ENCODE measurements at regions not wholly inside any gene's neighbourhood (a gene's known extent, or its start where the extent isn't known, plus 50 kb on each side); places are given as distances from the start of the nearest gene placed in this dataset.
"Not testable (repeated sequence)": the region's sequence is repeated elsewhere in the genome, so short reads cannot be mapped to it uniquely, and the experiment has no call there.

- no peak for DNase-seq (ENCODE audit: low spot score)
Observed at GRCh38 chr15:26024241-26024640, 161.1 kb upstream of the ATP10A start.

- no peak for DNase-seq (ENCODE audit: low spot score)
Observed at GRCh38 chr15:26023691-26024090, 160.6 kb upstream of the ATP10A start.

DNA sequence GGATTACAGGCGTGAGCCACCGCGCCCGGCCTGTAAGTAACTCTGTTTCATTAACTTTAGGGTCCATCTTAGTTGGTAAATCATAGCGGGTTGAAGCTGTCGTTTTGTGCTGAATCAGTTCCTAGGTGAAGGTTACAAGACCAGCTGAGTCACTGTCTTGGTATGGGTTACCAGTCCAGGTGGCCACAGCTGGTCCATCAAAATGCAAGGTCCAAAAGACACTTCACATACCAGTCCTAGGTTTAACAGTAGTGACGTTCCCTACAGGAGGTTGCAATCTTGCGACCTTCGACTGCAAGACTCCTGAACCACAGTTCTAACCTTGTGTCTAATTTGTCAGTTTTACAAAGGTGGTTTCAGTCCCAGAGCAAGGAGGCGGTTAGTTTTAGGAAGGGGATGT lies 160.1 kb upstream of the ATP10A start:
- no peak for DNase-seq (ENCODE audit: low spot score)

- no peak for DNase-seq (ENCODE audit: low spot score)
Observed at GRCh38 chr15:26020871-26021270, 157.7 kb upstream of the ATP10A start.

DNA sequence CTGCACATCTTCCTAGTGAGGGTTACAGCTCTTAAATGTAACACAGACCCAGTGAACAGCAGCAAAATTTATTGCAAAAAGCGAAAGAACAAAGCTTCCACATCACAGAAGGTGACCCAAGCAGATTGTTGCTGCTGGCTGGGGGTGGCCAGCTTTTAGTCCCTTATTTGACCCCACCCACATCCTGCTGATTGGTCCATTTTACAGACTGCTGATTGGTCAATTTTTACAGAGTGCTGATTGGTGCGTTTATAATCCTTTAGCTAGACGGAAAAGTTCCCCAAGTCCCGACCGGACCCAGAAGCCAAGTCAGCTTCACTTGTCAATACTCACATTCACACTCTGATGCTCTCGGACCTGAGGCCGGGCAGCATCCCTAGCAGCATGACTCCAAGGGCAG lies 154.5 kb upstream of the ATP10A start:
- DNase-seq (ENCODE audit: low spot score), result no peak

DNA sequence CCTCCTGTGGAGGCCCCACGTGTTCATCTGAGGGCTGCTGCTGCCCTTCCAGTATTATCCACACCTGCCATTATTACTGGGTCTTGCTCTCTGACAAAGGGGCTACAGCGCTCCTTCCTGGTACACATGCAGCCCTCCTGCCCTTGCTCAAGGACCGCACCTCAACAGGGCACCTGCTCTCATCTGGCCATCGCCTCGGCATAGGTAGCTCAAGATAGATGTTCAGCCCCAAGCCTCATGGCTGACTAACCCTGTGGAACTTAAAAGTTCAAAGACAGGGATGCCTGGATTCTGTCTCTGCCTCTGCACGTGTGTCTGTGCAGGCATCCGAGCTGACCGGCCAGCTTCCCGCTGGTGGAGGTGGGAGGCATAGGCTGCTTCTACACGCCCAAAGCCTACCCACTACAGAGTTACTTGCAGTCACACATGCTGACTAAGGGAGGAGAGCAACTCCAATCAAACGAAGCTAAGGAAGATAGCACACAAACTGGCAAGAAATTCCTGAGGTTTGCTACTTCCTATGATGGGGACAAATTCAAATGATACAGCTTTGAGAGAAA lies 152.5 kb upstream of the ATP10A start:
- DNase-seq (ENCODE audit: low spot score), result no peak

DNA sequence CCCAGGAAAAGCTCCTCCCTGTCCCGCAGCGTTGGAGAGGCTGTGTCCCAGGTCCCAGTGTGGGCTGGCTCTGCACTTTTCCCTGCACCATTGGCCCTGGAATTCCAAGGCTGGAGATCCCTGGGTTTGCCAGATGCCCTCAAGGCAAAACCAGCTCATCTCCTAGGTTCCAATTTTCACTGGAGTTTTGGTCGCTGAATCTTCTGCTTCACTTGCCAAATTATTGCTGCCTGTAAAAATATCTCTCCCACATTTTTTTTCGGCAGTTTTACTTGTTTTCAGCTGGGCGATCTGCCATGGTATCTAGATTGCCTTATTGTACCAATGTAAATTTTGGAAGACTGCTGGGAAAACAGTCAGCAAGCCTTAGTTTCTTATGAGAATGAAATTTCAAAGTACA lies 150.9 kb upstream of the ATP10A start:
- no peak for DNase-seq (ENCODE audit: low spot score)

DNA sequence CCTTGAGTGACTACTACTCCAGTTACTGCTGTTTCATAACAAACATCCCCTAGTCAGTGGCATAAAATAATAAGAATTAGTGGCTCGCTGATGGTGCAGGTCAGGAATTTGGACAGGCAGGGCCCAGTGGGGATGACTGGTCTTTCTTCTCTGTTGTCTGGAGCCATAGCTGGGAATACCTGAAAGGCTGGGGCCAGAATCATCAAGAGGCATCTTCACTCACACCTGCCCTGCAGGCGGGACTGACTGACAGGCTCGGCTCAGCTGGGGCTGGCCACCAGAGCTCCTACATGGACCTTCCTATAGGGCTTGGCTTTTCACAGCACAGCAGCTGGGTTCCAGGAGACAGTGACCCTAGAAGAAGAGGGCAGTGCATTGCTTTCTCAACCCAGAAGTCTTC lies 148.8 kb upstream of the ATP10A start:
- no peak for DNase-seq (ENCODE audit: low spot score)

- no peak for DNase-seq (ENCODE audit: low spot score)
Observed at GRCh38 chr15:26007151-26007550, 144.0 kb upstream of the ATP10A start.

DNA sequence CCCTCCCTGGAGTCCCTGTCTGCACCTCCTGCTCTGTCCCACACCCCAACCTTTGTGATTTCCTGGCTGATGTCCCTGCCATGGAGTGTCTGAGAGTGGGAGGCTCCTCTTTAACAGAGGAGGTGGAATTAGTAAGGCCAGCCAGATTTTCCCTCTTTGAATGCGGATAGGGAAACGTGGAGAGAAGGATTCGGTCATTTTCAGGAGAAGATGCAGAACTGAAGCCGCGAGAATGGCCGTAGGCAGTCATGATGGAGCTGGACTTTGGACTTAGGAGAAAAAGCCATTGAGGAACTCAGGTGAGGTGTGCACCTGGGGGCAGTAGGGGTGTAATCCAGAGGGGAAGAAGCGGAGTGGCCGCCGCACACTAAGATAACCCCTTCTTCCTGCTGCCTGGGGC lies 138.1 kb upstream of the ATP10A start:
- DNase-seq (ENCODE audit: low spot score), result no peak

- DNase-seq (ENCODE audit: low spot score), result peak; percentile 8
Observed at GRCh38 chr15:25993506-25993905, 130.4 kb upstream of the ATP10A start.

DNA sequence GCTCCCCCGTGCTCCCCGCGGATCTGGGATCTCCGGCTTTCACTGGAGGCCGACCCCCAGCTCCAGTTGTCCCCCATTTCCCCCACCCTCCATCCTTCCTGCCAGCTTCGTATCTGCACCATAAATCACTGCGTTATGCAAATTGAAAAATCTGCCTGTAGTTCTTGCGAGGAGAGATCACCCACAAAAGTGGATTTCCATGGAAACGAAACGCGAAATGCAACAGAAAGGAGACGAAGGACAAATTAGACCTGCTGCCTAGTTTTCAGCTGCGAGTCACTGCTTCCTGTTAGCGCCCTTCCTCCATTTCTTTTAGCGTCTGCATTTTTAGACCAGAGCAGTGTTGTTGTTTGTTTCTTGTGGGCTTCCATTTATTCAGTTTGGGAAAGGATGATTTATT lies 127.1 kb upstream of the ATP10A start:
- DNase-seq (ENCODE audit: low spot score), result no peak

DNA sequence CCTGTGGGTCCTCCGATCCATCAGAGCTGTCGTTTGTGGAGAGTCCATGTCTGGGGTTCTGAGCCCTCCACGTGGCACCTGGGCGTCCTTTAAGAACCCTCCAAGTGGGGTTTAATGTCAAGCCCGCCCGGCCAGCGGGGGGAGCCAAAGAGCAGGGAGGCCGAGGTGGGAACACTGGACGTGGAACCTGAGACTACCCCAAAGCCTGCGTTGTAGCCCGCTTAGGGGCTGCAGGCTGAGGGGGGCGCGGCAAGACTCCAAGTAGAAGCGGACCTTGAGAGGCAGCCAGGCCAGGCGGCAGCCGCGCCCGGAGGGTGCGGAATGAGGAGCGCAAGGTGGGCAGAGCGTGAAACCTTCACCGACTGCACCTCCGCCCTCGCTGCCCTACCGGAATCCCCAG lies 126.2 kb upstream of the ATP10A start:
- DNase-seq (ENCODE audit: low spot score), result no peak

GRCh38 chr15:25988716-25989115 lies 125.6 kb upstream of the ATP10A start:
- DNase-seq (ENCODE audit: low spot score), result not testable (repeated sequence)

- DNase-seq (ENCODE audit: low spot score), result no peak
Observed at GRCh38 chr15:25987638-25988037, 124.5 kb upstream of the ATP10A start.

- no peak for DNase-seq (ENCODE audit: low spot score)
Observed at GRCh38 chr15:25985165-25985564, 122.0 kb upstream of the ATP10A start.

DNA sequence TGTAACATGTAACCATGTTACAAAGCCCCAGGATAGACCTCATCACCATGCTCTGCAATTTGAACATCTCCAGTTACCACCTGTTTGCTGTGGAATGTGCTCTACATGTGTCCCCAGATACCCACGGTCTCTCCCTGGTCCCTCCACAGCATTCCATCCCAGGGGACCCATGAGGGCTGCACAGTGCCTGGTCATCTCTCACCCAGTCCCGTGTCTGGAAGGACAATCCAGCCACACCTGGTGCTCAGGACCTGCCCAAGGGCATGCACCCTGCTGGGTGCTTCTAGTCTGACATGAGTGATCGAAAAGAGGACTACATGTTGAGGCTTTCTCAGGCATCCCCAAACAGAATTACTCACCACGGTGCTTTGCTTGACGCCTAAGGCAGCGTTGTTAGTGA lies 119.6 kb upstream of the ATP10A start:
- DNase-seq (ENCODE audit: low spot score), result no peak

DNA sequence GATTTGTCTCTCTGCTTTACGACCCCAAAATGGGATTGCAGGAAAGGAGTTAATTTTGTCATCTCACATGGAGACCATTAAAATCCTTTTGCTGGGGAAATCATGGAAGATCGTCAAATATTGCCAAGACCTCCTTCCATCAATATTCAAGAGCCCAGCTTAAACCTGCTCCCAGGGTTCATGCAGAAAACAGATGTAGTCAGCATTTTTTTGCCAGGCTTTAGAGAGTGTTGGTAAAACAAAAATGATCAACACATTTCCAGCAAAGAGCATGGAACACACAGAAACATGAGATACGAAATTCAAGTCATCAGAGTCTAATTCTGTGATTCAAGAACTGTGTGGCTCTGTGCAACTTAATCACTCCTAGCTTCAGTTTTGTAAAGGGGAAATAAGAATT lies 118.0 kb upstream of the ATP10A start:
- no peak for DNase-seq (ENCODE audit: low spot score)

GRCh38 chr15:25972141-25972675 lies 109.1 kb upstream of the ATP10A start:
- no peak for DNase-seq (ENCODE audit: low spot score)

DNA sequence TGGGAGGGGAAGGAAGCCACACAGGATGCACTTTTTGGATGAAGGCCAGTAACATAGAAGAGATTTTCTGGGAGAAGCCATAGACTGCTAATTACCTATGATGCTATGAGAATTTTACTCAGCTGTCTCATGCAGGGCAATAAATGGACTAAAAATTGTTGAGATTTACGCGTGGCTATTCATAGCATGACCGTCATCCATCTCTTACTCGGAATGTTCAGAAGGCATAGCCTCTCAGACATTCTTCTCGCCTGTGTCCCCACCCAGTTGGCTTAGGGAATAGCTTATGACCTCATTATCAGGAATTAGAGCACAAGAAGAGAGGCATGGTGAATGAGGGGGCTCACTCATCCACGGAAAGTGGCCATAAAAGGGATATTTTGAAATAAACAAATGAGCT lies 107.9 kb upstream of the ATP10A start:
- DNase-seq (ENCODE audit: low spot score), result no peak

GRCh38 chr15:25969886-25970285 lies 106.8 kb upstream of the ATP10A start:
- no peak for DNase-seq (ENCODE audit: low spot score)

DNA sequence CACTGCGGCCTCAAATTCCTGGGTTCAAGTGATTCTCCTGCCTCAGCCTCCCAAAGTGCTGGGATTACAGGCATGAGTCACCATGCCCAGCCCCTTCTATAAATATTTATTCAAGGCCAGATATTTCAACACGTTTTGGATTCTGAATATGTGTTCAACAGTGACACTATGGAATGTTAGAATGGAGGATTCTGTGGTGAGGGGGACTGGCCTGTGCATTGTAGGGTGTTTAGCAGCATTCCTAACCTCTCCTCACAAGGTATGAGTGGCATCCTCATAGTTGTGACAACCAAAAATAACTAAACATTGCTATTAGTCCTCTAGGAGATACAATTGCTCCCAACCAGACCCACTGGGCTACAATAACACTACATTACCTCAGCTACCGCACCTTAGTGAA lies 104.0 kb upstream of the ATP10A start:
- no peak for DNase-seq (ENCODE audit: low spot score)

DNA sequence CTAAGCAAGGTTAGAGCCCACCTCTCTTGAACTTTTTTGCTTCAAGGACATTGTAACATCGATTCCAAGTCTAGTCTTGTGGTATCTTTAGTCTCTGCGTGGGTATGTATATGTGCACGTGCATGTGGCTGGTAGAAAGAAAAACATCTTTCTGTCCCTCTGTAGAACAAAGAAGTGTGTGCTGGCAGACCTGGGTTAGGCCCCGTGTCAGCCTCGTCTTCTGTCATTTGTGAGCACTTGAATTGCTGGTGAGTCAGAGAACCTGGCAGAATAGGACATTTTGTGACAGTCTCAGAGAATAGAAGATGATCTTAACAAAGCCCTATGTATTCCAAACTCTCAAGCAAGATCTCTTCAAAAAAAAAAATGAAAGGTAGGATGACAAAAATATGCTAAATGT lies 102.2 kb upstream of the ATP10A start:
- no peak for DNase-seq (ENCODE audit: low spot score)

- DNase-seq (ENCODE audit: low spot score), result no peak
Observed at GRCh38 chr15:25960273-25960672, 97.1 kb upstream of the ATP10A start.

DNA sequence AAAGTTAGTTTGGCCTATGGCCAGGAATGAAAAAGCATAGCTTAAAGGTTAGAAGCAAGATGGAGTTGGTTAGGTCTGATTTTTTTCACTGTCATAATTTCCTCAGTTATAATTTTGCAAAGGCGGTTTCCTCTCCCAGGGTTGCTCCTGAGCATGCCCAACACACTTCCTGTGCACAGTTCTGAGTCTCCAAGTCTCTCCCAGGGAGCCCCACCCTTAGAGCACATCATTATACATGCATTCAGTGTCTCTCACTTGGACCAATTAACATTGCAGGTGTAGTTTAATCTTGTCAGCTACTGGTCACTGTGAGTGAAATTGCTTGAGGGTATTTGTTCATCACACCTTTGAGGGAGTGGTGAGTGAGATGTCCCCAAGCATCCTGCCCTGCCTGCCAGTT lies 96.0 kb upstream of the ATP10A start:
- no peak for DNase-seq (ENCODE audit: low spot score)

All from COLO829 (cell line).